ENCODE measurements at regions not wholly inside any gene's neighbourhood (a gene's known extent, or its start where the extent isn't known, plus 50 kb on each side); places are given as distances from the start of the nearest gene placed in this dataset.
"Not testable (repeated sequence)": the region's sequence is repeated elsewhere in the genome, so short reads cannot be mapped to it uniquely, and the experiment has no call there.

GRCh38 chr7:65613644-65614289 is 240.1 kb downstream of the ZNF92 start:
- not testable (repeated sequence) for TF ChIP-seq POLR2A, CTCF (IDR thresholded peaks at IDR 0.05)
